SK-N-SH (cell line): ENCODE measurements at regions not wholly inside any gene's neighbourhood (a gene's known extent, or its start where the extent isn't known, plus 50 kb on each side); places are given as distances from the start of the nearest gene placed in this dataset.

Source experiments
- CTCF ChIA-PET: fragments of 300-600, 350-600 bp; formaldehyde crosslinking; extraction: SDS; loops from one replicate; lab custom pipeline; 2021; lab: Yijun Ruan, JAX
- POLR2A ChIA-PET: fragments of 350-600 bp; sonication (Branson Sonifier 250); formaldehyde crosslinking; extraction: SDS; loops from one replicate; lab custom pipeline; 2020; ENCODE audit warnings: antibody characterized with exemption, inconsistent platforms; lab: Yijun Ruan, JAX
- DNase-seq: peaks from one replicate; pipeline ENCODE4 v3.0.0; 2012
- H2AFZ ChIP-seq: fragments of 200-600 bp; sonication (generic); 2 replicates; pipeline ENCODE4 v1.8.1; 2016; ENCODE audit warnings: antibody characterized with exemption, mild to moderate bottlenecking, low read depth
- H3F3A ChIP-seq: fragments of 200-600 bp; sonication (generic); replicated peaks from 2 replicates; pipeline ENCODE3; 2016; ENCODE audit warnings: antibody characterized with exemption, mild to moderate bottlenecking; ENCODE audit not compliant: insufficient read depth
- H3K27ac ChIP-seq, 2 experiments: fragments of 200-500 bp in 1 of 2; fragments of 200-600 bp in 1 of 2; sonication (Bioruptor generic) in 1 of 2; sonication (generic), shearing (Covaris generic) in 1 of 2; 2 replicates each; pipeline versions ENCODE4 v1.5.1 to v1.6.1; 2014 to 2016; ENCODE audit warnings: low read depth in 2 of 2, inconsistent platforms in 1 of 2, low read length in 1 of 2, mild to moderate bottlenecking in 1 of 2, mixed read lengths in 1 of 2
- H3K27me3 ChIP-seq: fragments of 200-600 bp; sonication (generic), shearing (Covaris generic); 2 replicates; pipeline ENCODE4 v1.6.1; 2016; ENCODE audit warnings: mixed run types; ENCODE audit not compliant: insufficient read depth
- H3K36me3 ChIP-seq, 2 experiments: fragments of 200-500 bp in 1 of 2; fragments of 200-600 bp in 1 of 2; sonication (Bioruptor generic) in 1 of 2; sonication (generic) in 1 of 2; replicated peaks in 1 of 2; 2 replicates each; pipeline versions ENCODE3 to v1.5.1; 2014 to 2016; ENCODE audit warnings: low read length in 1 of 2, mild to moderate bottlenecking in 1 of 2; ENCODE audit not compliant: insufficient read depth in 2 of 2, control insufficient read depth in 1 of 2
- H3K4me1 ChIP-seq, 2 experiments: fragments of 200-500 bp in 1 of 2; fragments of 200-600 bp in 1 of 2; sonication (Bioruptor generic) in 1 of 2; sonication (generic), shearing (Covaris generic) in 1 of 2; 2 replicates each; pipeline versions ENCODE4 v1.5.1 to v1.6.1; 2014 to 2016; ENCODE audit warnings: low read depth in 1 of 2, low read length in 1 of 2, mixed run types in 1 of 2; ENCODE audit not compliant: insufficient read depth in 2 of 2, control insufficient read depth in 1 of 2
- H3K4me2 ChIP-seq: fragments of 200-600 bp; sonication (generic), shearing (Covaris generic); 2 replicates; pipeline ENCODE4 v1.6.1; 2017; ENCODE audit warnings: mixed run types
- H3K4me3 ChIP-seq, 2 experiments: fragments of 200-500 bp in 1 of 2; fragments of 200-600 bp in 1 of 2; sonication (Bioruptor generic) in 1 of 2; sonication (generic), shearing (Covaris generic) in 1 of 2; 2 replicates each; pipeline versions ENCODE4 v1.5.1 to v1.8.1; 2014 to 2016; ENCODE audit warnings: low read depth in 2 of 2, inconsistent platforms in 1 of 2, low read length in 1 of 2, mild to moderate bottlenecking in 1 of 2, mixed read lengths in 1 of 2, moderate library complexity in 1 of 2
- H3K79me2 ChIP-seq: fragments of 200-600 bp; sonication (generic); 2 replicates; pipeline ENCODE4 v1.8.1; 2017; ENCODE audit warnings: mild to moderate bottlenecking; ENCODE audit not compliant: insufficient read depth
- H3K9ac ChIP-seq: fragments of 200-600 bp; sonication (generic); 2 replicates; pipeline ENCODE4 v1.6.1; 2017; ENCODE audit warnings: mixed run types
- H3K9me2 ChIP-seq: fragments of 200-600 bp; sonication (generic); 2 replicates; pipeline ENCODE4 v1.6.1; 2017; ENCODE audit warnings: mixed run types
- H3K9me3 ChIP-seq: fragments of 200-600 bp; sonication (generic); 2 replicates; pipeline ENCODE4 v1.6.1; 2017; ENCODE audit warnings: mixed run types, mild to moderate bottlenecking, moderate library complexity
- H4K20me1 ChIP-seq: fragments of 200-600 bp; sonication (generic); 2 replicates; pipeline ENCODE4 v1.6.1; 2017; ENCODE audit warnings: mild to moderate bottlenecking, mixed run types; ENCODE audit not compliant: insufficient read depth
- CHD2 ChIP-seq: fragments of 150-350 bp; IDR thresholded peaks from 2 replicates; pipeline ENCODE4 v1.6.1; 2018; ENCODE audit warnings: low read length; ENCODE audit not compliant: partially characterized antibody
- ELF1 ChIP-seq: IDR thresholded peaks from 2 replicates; pipeline ENCODE4 v1.4.0; 2012
- FOXJ3 ChIP-seq: sonication (generic); formaldehyde crosslinking; IDR thresholded peaks from 2 replicates; pipeline ENCODE4 v1.5.1; 2020; ENCODE audit warnings: mild to moderate bottlenecking, missing genetic modification reagents
- GABPA ChIP-seq: IDR thresholded peaks from 2 replicates; pipeline ENCODE4 v1.4.0; 2012; ENCODE audit warnings: low read depth, mild to moderate bottlenecking
- JUND ChIP-seq: IDR thresholded peaks from 2 replicates; pipeline ENCODE4 v1.4.0; 2012
- NRF1 ChIP-seq: IDR thresholded peaks from 2 replicates; pipeline ENCODE4 v1.6.1; 2012; ENCODE audit warnings: low read depth, mild to moderate bottlenecking, low read length
- POLR2AphosphoS5 ChIP-seq: IDR thresholded peaks from 2 replicates; pipeline ENCODE4 v1.6.1; 2012; ENCODE audit warnings: low read depth, low read length
- RAD21 ChIP-seq: IDR thresholded peaks from 2 replicates; pipeline ENCODE4 v1.6.1; 2012; ENCODE audit warnings: mild to moderate bottlenecking, low read length
- RXRA ChIP-seq: IDR thresholded peaks from 2 replicates; pipeline ENCODE4 v1.4.0; 2012; ENCODE audit warnings: low read depth, mild to moderate bottlenecking, borderline replicate concordance
- TCF12 ChIP-seq: IDR thresholded peaks from 2 replicates; pipeline ENCODE4 v1.4.0; 2012
- WGBS: methylation state at CpG from one replicate; pipeline ENCODE4 v1.1.6; 2017; ENCODE audit warnings: low lambda C conversion rate; 5-methylcytosine and 5-hydroxymethylcytosine counted together
- TF ChIP-seq, protein P1 (sequence below): fragments of 200-600 bp; sonication (generic); IDR thresholded peaks from 2 replicates; pipeline ENCODE4 v1.6.1; 2017; ENCODE audit warnings: antibody characterized with exemption, mild to moderate bottlenecking, moderate library complexity
- TF ChIP-seq, protein P2 (sequence below): IDR thresholded peaks from 2 replicates; pipeline ENCODE4 v1.4.0; 2012; ENCODE audit warnings: low read depth, borderline replicate concordance
- TF ChIP-seq, protein P3 (sequence below): IDR thresholded peaks from 2 replicates; pipeline ENCODE4 v1.6.1; 2012; ENCODE audit warnings: mild to moderate bottlenecking, low read depth, low read length, moderate library complexity
- TF ChIP-seq, protein P4 (sequence below): IDR thresholded peaks from 2 replicates; pipeline ENCODE4; 2012
- TF ChIP-seq, protein P5 (sequence below): IDR thresholded peaks from 2 replicates; pipeline ENCODE4 v1.4.0; 2012; ENCODE audit warnings: low read depth
- TF ChIP-seq, protein P6 (sequence below): IDR thresholded peaks from 2 replicates; pipeline ENCODE4 v1.4.0; 2012; ENCODE audit warnings: low read depth, borderline replicate concordance

DNA sequence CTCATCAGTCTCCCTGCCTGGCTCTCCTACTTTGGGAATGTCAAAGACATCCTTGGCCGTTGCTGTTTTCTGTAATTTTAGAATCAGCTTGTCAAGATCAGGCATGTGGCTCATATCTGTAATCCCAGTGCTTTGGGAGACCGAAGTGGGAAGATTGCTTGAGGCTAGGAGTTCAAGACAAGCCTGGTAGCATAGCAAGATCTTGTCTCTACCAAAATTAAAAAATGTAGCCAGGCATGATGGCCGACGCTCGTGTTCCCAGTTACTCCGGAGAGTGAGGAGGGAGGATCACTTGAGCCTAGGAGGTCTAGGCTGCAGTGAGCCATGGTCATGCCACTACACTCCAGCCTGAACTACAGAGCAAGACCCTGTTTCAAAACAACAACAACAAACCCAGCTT, 144.0 kb upstream of the ATP10A start:
- Histone ChIP-seq H3K36me3 (no peaks in the 10 kb centered on the region), H3K4me2 (no peak overlapping the region), H3K4me1 (no peaks in the 10 kb centered on the region), H3F3A (no peaks in the 10 kb centered on the region), H3K9me2 (no peaks in the 10 kb centered on the region), H2AFZ (no peak overlapping the region), H3K79me2 (no peaks in the 10 kb centered on the region), H3K4me3 (no peak overlapping the region), H3K27me3 (no peaks in the 10 kb centered on the region), H4K20me1 (no peaks in the 10 kb centered on the region), H3K9me3 (no peaks in the 10 kb centered on the region), H3K27ac (no peak overlapping the region), H3K9ac (no peak overlapping the region)
- no peak for DNase-seq
- ChIA-PET CTCF (no interaction called here), POLR2A (no interaction called here)
- TF ChIP-seq RAD21 (no peak), FOXJ3 (no peak), GABPA (no peak), TCF12 (no peak), NRF1 (no peak), POLR2AphosphoS5 (no peak), RXRA (no peak), CHD2 (no peak), ELF1 (no peak), JUND (no peak)
- TF ChIP-seq, protein P1, sequence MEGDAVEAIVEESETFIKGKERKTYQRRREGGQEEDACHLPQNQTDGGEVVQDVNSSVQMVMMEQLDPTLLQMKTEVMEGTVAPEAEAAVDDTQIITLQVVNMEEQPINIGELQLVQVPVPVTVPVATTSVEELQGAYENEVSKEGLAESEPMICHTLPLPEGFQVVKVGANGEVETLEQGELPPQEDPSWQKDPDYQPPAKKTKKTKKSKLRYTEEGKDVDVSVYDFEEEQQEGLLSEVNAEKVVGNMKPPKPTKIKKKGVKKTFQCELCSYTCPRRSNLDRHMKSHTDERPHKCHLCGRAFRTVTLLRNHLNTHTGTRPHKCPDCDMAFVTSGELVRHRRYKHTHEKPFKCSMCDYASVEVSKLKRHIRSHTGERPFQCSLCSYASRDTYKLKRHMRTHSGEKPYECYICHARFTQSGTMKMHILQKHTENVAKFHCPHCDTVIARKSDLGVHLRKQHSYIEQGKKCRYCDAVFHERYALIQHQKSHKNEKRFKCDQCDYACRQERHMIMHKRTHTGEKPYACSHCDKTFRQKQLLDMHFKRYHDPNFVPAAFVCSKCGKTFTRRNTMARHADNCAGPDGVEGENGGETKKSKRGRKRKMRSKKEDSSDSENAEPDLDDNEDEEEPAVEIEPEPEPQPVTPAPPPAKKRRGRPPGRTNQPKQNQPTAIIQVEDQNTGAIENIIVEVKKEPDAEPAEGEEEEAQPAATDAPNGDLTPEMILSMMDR: no peak
- TF ChIP-seq, protein P2, sequence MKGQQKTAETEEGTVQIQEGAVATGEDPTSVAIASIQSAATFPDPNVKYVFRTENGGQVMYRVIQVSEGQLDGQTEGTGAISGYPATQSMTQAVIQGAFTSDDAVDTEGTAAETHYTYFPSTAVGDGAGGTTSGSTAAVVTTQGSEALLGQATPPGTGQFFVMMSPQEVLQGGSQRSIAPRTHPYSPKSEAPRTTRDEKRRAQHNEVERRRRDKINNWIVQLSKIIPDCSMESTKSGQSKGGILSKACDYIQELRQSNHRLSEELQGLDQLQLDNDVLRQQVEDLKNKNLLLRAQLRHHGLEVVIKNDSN: no peak
- TF ChIP-seq, protein P3, sequence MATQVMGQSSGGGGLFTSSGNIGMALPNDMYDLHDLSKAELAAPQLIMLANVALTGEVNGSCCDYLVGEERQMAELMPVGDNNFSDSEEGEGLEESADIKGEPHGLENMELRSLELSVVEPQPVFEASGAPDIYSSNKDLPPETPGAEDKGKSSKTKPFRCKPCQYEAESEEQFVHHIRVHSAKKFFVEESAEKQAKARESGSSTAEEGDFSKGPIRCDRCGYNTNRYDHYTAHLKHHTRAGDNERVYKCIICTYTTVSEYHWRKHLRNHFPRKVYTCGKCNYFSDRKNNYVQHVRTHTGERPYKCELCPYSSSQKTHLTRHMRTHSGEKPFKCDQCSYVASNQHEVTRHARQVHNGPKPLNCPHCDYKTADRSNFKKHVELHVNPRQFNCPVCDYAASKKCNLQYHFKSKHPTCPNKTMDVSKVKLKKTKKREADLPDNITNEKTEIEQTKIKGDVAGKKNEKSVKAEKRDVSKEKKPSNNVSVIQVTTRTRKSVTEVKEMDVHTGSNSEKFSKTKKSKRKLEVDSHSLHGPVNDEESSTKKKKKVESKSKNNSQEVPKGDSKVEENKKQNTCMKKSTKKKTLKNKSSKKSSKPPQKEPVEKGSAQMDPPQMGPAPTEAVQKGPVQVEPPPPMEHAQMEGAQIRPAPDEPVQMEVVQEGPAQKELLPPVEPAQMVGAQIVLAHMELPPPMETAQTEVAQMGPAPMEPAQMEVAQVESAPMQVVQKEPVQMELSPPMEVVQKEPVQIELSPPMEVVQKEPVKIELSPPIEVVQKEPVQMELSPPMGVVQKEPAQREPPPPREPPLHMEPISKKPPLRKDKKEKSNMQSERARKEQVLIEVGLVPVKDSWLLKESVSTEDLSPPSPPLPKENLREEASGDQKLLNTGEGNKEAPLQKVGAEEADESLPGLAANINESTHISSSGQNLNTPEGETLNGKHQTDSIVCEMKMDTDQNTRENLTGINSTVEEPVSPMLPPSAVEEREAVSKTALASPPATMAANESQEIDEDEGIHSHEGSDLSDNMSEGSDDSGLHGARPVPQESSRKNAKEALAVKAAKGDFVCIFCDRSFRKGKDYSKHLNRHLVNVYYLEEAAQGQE: no peak
- TF ChIP-seq, protein P4, sequence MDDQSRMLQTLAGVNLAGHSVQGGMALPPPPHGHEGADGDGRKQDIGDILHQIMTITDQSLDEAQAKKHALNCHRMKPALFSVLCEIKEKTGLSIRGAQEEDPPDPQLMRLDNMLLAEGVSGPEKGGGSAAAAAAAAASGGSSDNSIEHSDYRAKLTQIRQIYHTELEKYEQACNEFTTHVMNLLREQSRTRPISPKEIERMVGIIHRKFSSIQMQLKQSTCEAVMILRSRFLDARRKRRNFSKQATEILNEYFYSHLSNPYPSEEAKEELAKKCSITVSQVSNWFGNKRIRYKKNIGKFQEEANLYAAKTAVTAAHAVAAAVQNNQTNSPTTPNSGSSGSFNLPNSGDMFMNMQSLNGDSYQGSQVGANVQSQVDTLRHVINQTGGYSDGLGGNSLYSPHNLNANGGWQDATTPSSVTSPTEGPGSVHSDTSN: no peak
- TF ChIP-seq, protein P5, sequence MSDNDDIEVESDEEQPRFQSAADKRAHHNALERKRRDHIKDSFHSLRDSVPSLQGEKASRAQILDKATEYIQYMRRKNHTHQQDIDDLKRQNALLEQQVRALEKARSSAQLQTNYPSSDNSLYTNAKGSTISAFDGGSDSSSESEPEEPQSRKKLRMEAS: no peak
- TF ChIP-seq, protein P6, sequence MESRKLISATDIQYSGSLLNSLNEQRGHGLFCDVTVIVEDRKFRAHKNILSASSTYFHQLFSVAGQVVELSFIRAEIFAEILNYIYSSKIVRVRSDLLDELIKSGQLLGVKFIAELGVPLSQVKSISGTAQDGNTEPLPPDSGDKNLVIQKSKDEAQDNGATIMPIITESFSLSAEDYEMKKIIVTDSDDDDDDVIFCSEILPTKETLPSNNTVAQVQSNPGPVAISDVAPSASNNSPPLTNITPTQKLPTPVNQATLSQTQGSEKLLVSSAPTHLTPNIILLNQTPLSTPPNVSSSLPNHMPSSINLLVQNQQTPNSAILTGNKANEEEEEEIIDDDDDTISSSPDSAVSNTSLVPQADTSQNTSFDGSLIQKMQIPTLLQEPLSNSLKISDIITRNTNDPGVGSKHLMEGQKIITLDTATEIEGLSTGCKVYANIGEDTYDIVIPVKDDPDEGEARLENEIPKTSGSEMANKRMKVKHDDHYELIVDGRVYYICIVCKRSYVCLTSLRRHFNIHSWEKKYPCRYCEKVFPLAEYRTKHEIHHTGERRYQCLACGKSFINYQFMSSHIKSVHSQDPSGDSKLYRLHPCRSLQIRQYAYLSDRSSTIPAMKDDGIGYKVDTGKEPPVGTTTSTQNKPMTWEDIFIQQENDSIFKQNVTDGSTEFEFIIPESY: no peak
- 22% methylated on average over 4 of the region's 6 CpGs for WGBS
